NOMO-1 treated with dmso at 0.1 percent for 144 hours (cell line): ENCODE measurements at regions not wholly inside any gene's neighbourhood (a gene's known extent, or its start where the extent isn't known, plus 50 kb on each side); places are given as distances from the start of the nearest gene placed in this dataset.
"Not testable (repeated sequence)": the region's sequence is repeated elsewhere in the genome, so short reads cannot be mapped to it uniquely, and the experiment has no call there.

Experiments used
- DNase-seq: peaks from one replicate; lab custom pipeline; 2025; ENCODE audit not compliant: unreplicated experiment; lab: John Stamatoyannopoulos, UW

GRCh38 chrX:140086691-140087090 lies 121.4 kb upstream of the CXorf66 start:
- no peak for DNase-seq

GRCh38 chrX:140074851-140075250 lies 109.5 kb upstream of the CXorf66 start:
- DNase-seq, result not testable (repeated sequence)

- no peak for DNase-seq
Observed at GRCh38 chrX:140071037-140071436, 105.7 kb upstream of the CXorf66 start.

GRCh38 chrX:140065961-140066662 lies 100.8 kb upstream of the CXorf66 start:
- peak; percentile 39 for DNase-seq

GRCh38 chrX:140064993-140065392 lies 99.7 kb upstream of the CXorf66 start:
- DNase-seq, result no peak

GRCh38 chrX:140057001-140057411 lies 91.7 kb upstream of the CXorf66 start:
- no peak for DNase-seq

- DNase-seq, result no peak
Observed at GRCh38 chrX:140053846-140054245, 88.5 kb upstream of the CXorf66 start.

- DNase-seq, result no peak
Observed at GRCh38 chrX:140050906-140051305, 85.6 kb upstream of the CXorf66 start.

GRCh38 chrX:140040386-140040785 lies 75.1 kb upstream of the CXorf66 start:
- no peak for DNase-seq

GRCh38 chrX:140038842-140039241 lies 73.5 kb upstream of the CXorf66 start:
- DNase-seq, result no peak

- no peak for DNase-seq
Observed at GRCh38 chrX:140034916-140035315, 69.6 kb upstream of the CXorf66 start.

- DNase-seq, result no peak
Observed at GRCh38 chrX:140022482-140022881, 57.2 kb upstream of the CXorf66 start.

GRCh38 chrX:140019134-140019533 lies 53.8 kb upstream of the CXorf66 start:
- DNase-seq, result not testable (repeated sequence)
